GM12878 (cell line): ENCODE measurements at regions not wholly inside any gene's neighbourhood (a gene's known extent, or its start where the extent isn't known, plus 50 kb on each side); places are given as distances from the start of the nearest gene placed in this dataset.

ENCODE experiments used
- BHLHE40 ChIP-seq, 2 experiments: fragments of 450-650 bp in 1 of 2; IDR thresholded peaks; 2 replicates each; pipeline ENCODE4 v1.6.1; 2011 to 2017; ENCODE audit warnings: low read depth in 2 of 2, borderline replicate concordance in 1 of 2, improper control_type of control experiment in 1 of 2, low read length in 1 of 2, mild to moderate bottlenecking in 1 of 2
- CBX3 ChIP-seq: fragments of 200-600 bp; sonication (generic); IDR thresholded peaks from 2 replicates; pipeline ENCODE4 v1.6.1; 2016; ENCODE audit warnings: low read depth, borderline replicate concordance
- CHD2 ChIP-seq: IDR thresholded peaks from 2 replicates; pipeline ENCODE4 v1.6.1; 2011; ENCODE audit warnings: low read depth, low read length, improper control_type of control experiment, borderline replicate concordance
- CREB1 ChIP-seq: IDR thresholded peaks from 2 replicates; pipeline ENCODE4 v1.6.1; 2012; ENCODE audit warnings: low read depth, mild to moderate bottlenecking, inconsistent platforms
- EP300 ChIP-seq, 2 experiments: fragments of 150-350 bp in 1 of 2; IDR thresholded peaks; 2 replicates each; pipeline ENCODE4 v1.6.1; 2011 to 2012; ENCODE audit warnings: low read depth in 2 of 2, low read length in 2 of 2, borderline replicate concordance in 1 of 2, improper control_type of control experiment in 1 of 2, inconsistent platforms in 1 of 2; ENCODE audit not compliant: control insufficient read depth in 1 of 2
- ESRRA ChIP-seq: IDR thresholded peaks from 2 replicates; pipeline ENCODE4 v1.6.1; 2012; ENCODE audit warnings: mild to moderate bottlenecking, low read length, improper control_type of control experiment
- EZH2 ChIP-seq: IDR thresholded peaks from 2 replicates; pipeline ENCODE4 v1.6.1; 2012; ENCODE audit warnings: low read depth, mild to moderate bottlenecking, control low read depth, inconsistent platforms, low read length, borderline replicate concordance; ENCODE audit not compliant: control insufficient read depth
- KAT2A ChIP-seq: conservative IDR thresholded peaks from 2 replicates; pipeline ENCODE4 v1.6.1; 2011; ENCODE audit warnings: low read depth, low read length; ENCODE audit not compliant: control insufficient read depth
- MTA2 ChIP-seq: fragments of 450-650 bp; IDR thresholded peaks from 2 replicates; pipeline ENCODE4 v1.6.1; 2016; ENCODE audit warnings: low read depth, mild to moderate bottlenecking, moderate library complexity
- NRF1 ChIP-seq: conservative IDR thresholded peaks from 2 replicates; pipeline ENCODE4 v1.6.1; 2011; ENCODE audit warnings: mild to moderate bottlenecking, low read depth, low read length, improper control_type of control experiment
- POLR2A ChIP-seq: IDR thresholded peaks from 2 replicates; pipeline ENCODE4 v1.6.1; 2011; ENCODE audit warnings: low read depth, mild to moderate bottlenecking, low read length
- SPI1 ChIP-seq: IDR thresholded peaks from 2 replicates; pipeline ENCODE4 v1.6.1; 2011; ENCODE audit warnings: low read depth, mild to moderate bottlenecking, low read length, moderate library complexity, borderline replicate concordance; ENCODE audit not compliant: insufficient read depth
- TF ChIP-seq, protein P1 (sequence below), 3 experiments: IDR thresholded peaks in 2 of 3; conservative IDR thresholded peaks in 1 of 3; 2 replicates each; pipeline ENCODE4 v1.5.1; 2011; ENCODE audit warnings: low read depth in 3 of 3, low read length in 3 of 3, mild to moderate bottlenecking in 3 of 3, control low read depth in 2 of 3, moderate library complexity in 2 of 3, inconsistent platforms in 1 of 3, mixed read lengths in 1 of 3; ENCODE audit not compliant: control insufficient read depth in 2 of 3, insufficient read depth in 1 of 3; ENCODE audit errors: extremely low read depth in 1 of 3
- TF ChIP-seq, protein P2 (sequence below): fragments of 450-650 bp; IDR thresholded peaks from 2 replicates; pipeline ENCODE4 v1.6.1; 2016; ENCODE audit warnings: mild to moderate bottlenecking

GRCh38 chr5:124034083-124034700, 522.2 kb downstream of the CSNK1G3 start:
- TF ChIP-seq EZH2 (no peak), CHD2 (no peak), BHLHE40 (IDR thresholded peaks at IDR 0.05; ENCODE audit: borderline replicate concordance in 1 of 2, low read depth in 2 of 2, low read length in 1 of 2) (no peak), ESRRA (no peak), POLR2A (no peak), CREB1 (no peak), NRF1 (no peak), MTA2 (no peak), EP300 (IDR thresholded peaks at IDR 0.05; ENCODE audit: borderline replicate concordance in 1 of 2, control insufficient read depth in 1 of 2, low read depth in 2 of 2, low read length in 2 of 2) (no peak), CBX3 (no peak), SPI1 (no peak), KAT2A (no peak)
- TF ChIP-seq, protein P1, sequence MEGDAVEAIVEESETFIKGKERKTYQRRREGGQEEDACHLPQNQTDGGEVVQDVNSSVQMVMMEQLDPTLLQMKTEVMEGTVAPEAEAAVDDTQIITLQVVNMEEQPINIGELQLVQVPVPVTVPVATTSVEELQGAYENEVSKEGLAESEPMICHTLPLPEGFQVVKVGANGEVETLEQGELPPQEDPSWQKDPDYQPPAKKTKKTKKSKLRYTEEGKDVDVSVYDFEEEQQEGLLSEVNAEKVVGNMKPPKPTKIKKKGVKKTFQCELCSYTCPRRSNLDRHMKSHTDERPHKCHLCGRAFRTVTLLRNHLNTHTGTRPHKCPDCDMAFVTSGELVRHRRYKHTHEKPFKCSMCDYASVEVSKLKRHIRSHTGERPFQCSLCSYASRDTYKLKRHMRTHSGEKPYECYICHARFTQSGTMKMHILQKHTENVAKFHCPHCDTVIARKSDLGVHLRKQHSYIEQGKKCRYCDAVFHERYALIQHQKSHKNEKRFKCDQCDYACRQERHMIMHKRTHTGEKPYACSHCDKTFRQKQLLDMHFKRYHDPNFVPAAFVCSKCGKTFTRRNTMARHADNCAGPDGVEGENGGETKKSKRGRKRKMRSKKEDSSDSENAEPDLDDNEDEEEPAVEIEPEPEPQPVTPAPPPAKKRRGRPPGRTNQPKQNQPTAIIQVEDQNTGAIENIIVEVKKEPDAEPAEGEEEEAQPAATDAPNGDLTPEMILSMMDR (IDR thresholded peaks at IDR 0.05 in 2 of 3, conservative IDR thresholded peaks at IDR 0.05 in 1 of 3; ENCODE audit: control insufficient read depth in 2 of 3, extremely low read depth in 1 of 3, insufficient read depth in 1 of 3, low read depth in 3 of 3, low read length in 3 of 3): no peak
- TF ChIP-seq, protein P2, sequence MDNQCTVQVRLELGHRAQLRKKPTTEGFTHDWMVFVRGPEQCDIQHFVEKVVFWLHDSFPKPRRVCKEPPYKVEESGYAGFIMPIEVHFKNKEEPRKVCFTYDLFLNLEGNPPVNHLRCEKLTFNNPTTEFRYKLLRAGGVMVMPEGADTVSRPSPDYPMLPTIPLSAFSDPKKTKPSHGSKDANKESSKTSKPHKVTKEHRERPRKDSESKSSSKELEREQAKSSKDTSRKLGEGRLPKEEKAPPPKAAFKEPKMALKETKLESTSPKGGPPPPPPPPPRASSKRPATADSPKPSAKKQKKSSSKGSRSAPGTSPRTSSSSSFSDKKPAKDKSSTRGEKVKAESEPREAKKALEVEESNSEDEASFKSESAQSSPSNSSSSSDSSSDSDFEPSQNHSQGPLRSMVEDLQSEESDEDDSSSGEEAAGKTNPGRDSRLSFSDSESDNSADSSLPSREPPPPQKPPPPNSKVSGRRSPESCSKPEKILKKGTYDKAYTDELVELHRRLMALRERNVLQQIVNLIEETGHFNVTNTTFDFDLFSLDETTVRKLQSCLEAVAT: no peak
